Kidney epithelial cell (primary cell): ENCODE measurements at regions not wholly inside any gene's neighbourhood (a gene's known extent, or its start where the extent isn't known, plus 50 kb on each side); places are given as distances from the start of the nearest gene placed in this dataset.

Experiments
- DNase-seq: peaks from one replicate; pipeline ENCODE4 v3.0.0-alpha.2; 2010; ENCODE audit warnings: low read depth
- H3K27me3 ChIP-seq: 2 replicates; pipeline ENCODE4 v1.6.0; 2011; ENCODE audit warnings: low read length; ENCODE audit not compliant: control insufficient read depth, insufficient read depth
- H3K36me3 ChIP-seq: 2 replicates; pipeline ENCODE4 v1.5.1; 2011; ENCODE audit warnings: low read length; ENCODE audit not compliant: control insufficient read depth, insufficient read depth
- H3K4me3 ChIP-seq: 2 replicates; pipeline ENCODE4 v1.5.1; 2011; ENCODE audit warnings: low read depth, mild to moderate bottlenecking, control low read depth, low read length
- CTCF ChIP-seq: IDR thresholded peaks from 2 replicates; pipeline ENCODE4 v1.5.1; 2011; ENCODE audit warnings: mild to moderate bottlenecking, moderate library complexity, low read length, control low read depth, inconsistent platforms; ENCODE audit not compliant: insufficient read depth, poor library complexity, severe bottlenecking

DNA sequence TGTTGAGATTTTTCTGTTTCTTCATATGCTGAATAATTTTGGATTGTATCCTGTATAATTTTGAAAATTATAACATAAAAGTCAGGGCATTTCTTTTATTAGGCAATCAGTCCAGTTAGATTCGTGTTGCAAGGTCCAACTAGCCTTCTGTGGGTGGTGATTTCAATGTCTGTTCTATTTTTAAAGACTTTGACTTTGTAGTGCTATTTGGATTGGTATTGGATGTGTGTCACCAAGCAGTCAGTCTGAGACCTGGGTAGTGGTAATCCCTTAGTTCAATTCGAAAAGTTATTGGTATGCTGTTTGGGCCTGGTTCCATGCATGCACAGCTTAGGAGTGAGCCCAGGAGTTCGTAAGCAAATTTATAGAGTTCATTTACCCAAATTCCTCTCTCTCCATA, 82.2 kb downstream of the EPDR1 start:
- DNase-seq, result no peak
- Histone ChIP-seq H3K36me3 (no peaks in the 10 kb centered on the region), H3K4me3 (no peak overlapping the region), H3K27me3 (no peaks in the 10 kb centered on the region)
- TF ChIP-seq CTCF, result no peak

- TF ChIP-seq CTCF, result no peak
- no peak for DNase-seq
- no peaks in the 10 kb centered on the region for H3K27me3 ChIP-seq
- no peaks in the 10 kb centered on the region for H3K36me3 ChIP-seq
- no peak overlapping the region for H3K4me3 ChIP-seq
These were observed 86.1 kb downstream of the EPDR1 start for GRCh38 chr7:38006559-38006958.

DNA sequence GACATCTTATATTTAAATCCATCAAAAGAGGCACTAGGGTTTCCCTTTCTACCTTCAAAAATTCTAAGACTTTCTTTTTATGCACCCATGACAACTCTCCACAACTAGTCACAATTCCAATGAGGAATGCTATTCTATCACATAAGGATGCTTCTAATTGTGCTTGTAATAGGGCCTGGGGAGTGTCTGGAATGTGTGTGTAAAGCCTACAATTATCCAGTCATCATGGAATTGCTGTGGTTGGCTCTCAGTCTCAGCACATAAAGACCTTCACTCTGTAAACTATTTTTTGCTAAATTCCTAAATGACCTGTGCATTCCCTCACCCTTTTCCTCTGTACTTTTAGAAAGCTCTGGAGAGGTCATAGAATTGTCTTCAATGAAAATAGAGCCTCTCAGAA, 86.7 kb downstream of the EPDR1 start:
- no peaks in the 10 kb centered on the region for H3K27me3 ChIP-seq
- DNase-seq, result no peak
- TF ChIP-seq CTCF, result no peak
- H3K4me3 ChIP-seq, result no peak overlapping the region
- no peaks in the 10 kb centered on the region for H3K36me3 ChIP-seq

DNA sequence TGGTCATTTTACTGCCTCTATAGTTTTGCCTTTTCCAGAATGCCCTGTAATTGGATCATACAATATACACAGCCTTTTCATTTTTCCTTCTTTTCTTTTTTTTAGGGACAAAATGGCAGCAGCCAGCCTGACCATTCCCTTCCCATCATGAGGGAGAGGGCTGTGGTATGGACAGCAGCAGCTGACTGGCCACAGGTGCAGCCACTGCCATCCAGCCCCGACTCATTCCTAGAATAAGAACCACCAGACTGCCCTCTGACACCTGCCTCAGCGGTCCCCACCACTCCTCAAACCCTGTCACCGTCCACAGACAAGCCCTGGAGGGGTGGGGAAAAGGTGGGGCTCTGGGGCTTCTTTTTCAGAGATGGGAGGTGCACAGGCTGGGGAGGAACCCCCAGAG, 92.8 kb downstream of the EPDR1 start:
- H3K4me3 ChIP-seq, result no peak overlapping the region

DNA sequence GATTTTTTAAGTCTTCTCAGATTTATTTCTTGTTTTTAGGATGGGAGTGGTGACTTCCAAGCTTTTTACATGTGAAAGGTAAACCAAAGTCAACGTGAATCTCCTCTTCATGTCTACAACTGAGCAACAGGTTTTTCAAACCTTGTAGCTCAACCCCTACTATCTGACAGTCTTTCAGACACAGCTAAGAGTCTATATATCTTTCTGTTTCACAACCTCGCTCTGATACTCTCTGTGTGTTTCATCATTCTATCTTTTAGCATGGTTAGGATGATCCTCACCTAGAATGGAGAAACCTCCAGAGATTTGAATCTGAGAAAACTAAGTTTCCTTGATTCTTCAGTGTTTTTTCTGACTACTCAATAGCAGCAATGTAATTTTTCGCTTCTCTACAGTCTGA, 96.1 kb downstream of the EPDR1 start:
- Histone ChIP-seq H3K4me3 (no peak overlapping the region), H3K36me3 (no peaks in the 10 kb centered on the region), H3K27me3 (no peaks in the 10 kb centered on the region)
- no peak for DNase-seq
- no peak for TF ChIP-seq CTCF

More for the DNA sequence above, 92.8 kb downstream of the EPDR1 start:
- no peak for DNase-seq
- no peak for TF ChIP-seq CTCF
- no peaks in the 10 kb centered on the region for H3K36me3 ChIP-seq
- H3K27me3 ChIP-seq, result no peaks in the 10 kb centered on the region

- Histone ChIP-seq H3K27me3 (no peaks in the 10 kb centered on the region), H3K4me3 (no peak overlapping the region), H3K36me3 (no peaks in the 10 kb centered on the region)
- DNase-seq, result no peak
- no peak for TF ChIP-seq CTCF
These were observed 96.9 kb downstream of the EPDR1 start for GRCh38 chr7:38017320-38017719.
